ENCODE measurements at regions not wholly inside any gene's neighbourhood (a gene's known extent, or its start where the extent isn't known, plus 50 kb on each side); places are given as distances from the start of the nearest gene placed in this dataset.

DNA sequence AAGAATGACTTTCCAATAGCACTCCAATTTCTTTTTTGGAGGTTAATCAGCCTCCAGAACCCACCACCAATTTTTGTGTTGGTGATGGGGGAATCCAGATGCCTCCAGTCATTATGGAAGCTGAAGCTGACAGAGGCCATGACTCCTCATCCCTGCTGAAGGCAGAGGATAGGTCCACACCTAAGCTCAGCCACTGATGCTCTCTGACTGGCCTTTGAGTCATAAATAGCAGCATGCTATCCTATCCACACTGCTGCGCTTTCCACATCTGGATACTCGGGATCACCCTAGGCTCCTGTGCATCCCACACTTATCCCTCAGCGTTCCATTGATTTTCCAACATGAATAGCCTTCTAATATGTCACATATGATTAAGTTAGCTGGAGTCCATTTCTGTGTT lies 124.2 kb downstream of the TES start:
- no peak for DNase-seq
- in situ Hi-C loops (cut with HindIII; ENCODE audit: low pct_ligation_motif_present, low sequenced_read_pairs): no loop called here
- Histone ChIP-seq H3K36me3 (replicated peaks) (no peaks in the 10 kb centered on the region), H3K4me3 (ENCODE audit: low read depth, low read length) (no peak overlapping the region), H3K27me3 (replicated peaks) (no peaks in the 10 kb centered on the region), H3K27ac (no peak overlapping the region)
- TF ChIP-seq, protein P1, sequence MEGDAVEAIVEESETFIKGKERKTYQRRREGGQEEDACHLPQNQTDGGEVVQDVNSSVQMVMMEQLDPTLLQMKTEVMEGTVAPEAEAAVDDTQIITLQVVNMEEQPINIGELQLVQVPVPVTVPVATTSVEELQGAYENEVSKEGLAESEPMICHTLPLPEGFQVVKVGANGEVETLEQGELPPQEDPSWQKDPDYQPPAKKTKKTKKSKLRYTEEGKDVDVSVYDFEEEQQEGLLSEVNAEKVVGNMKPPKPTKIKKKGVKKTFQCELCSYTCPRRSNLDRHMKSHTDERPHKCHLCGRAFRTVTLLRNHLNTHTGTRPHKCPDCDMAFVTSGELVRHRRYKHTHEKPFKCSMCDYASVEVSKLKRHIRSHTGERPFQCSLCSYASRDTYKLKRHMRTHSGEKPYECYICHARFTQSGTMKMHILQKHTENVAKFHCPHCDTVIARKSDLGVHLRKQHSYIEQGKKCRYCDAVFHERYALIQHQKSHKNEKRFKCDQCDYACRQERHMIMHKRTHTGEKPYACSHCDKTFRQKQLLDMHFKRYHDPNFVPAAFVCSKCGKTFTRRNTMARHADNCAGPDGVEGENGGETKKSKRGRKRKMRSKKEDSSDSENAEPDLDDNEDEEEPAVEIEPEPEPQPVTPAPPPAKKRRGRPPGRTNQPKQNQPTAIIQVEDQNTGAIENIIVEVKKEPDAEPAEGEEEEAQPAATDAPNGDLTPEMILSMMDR (IDR thresholded peaks at IDR 0.05; ENCODE audit: low read depth, low read length, missing control alignments): no peak

DNA sequence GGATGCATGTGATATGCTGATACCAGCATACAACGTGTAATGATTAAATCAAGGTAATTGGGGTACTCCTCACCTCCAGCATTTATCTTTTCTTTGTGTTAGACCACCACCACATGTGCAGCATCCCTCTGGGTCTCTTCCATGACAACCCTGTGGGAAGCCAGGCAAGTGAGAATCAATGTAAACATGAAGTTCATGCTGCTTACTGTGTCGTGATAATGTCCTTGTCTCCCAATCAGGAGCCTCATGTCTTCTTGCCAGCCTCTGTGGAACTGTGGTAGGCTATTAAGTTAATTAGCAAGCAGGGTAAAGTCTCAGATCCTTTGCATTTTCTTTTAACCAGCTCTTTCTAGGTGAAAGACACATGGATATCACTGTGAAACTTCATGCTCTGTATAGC lies 126.7 kb downstream of the TES start:
- Histone ChIP-seq H3K36me3 (replicated peaks) (no peaks in the 10 kb centered on the region), H3K27me3 (replicated peaks) (no peaks in the 10 kb centered on the region), H3K27ac (no peak overlapping the region), H3K4me3 (ENCODE audit: low read depth, low read length) (no peak overlapping the region)
- TF ChIP-seq, protein P1 (IDR thresholded peaks at IDR 0.05; ENCODE audit: low read depth, low read length, missing control alignments): no peak
- no peak for DNase-seq
- in situ Hi-C loops (cut with HindIII; ENCODE audit: low pct_ligation_motif_present, low sequenced_read_pairs): no loop called here

DNA sequence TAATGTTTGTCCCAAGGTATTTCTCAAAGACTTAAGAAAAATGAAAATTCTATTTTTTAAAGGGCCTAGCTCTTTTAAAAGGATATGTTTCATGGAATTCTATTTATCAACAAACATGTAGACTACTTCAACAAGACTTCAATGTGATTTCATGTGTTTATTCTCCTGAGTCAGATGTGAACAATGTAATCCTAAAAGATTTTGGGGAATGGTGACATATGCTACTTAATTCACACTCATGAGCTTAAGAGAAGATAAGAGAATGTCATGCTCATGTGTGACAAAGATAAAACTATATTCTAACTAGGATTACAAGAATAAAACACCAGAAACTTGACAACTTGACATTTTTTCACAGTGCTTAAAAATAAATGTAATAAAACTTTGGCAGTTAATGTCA lies 127.5 kb downstream of the TES start:
- DNase-seq: no peak
- Histone ChIP-seq H3K27ac (no peak overlapping the region), H3K27me3 (replicated peaks) (no peaks in the 10 kb centered on the region), H3K36me3 (replicated peaks) (no peaks in the 10 kb centered on the region), H3K4me3 (ENCODE audit: low read depth, low read length) (no peak overlapping the region)
- in situ Hi-C loops (cut with HindIII; ENCODE audit: low pct_ligation_motif_present, low sequenced_read_pairs): no loop called here
- TF ChIP-seq, protein P1 (IDR thresholded peaks at IDR 0.05; ENCODE audit: low read depth, low read length, missing control alignments): no peak

DNA sequence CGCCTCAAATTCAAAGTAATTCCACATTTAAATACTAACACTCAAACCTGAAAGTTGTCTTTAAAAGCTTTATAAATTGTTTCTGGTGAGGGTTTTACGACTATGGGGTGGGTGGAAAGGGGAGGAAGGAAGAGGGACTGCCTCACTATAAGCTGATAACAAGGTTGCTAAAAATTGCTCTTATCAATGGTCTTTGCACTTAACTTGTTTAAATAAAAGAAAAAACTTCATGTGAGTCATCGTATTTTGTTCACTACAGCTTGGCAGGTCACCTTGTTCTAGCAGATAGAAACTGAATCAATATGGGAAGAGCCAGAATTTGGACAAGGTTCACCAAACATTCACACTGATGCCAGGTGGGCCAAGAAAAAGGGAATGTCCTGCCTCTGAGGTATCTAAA lies 129.2 kb downstream of the TES start:
- in situ Hi-C loops (cut with HindIII; ENCODE audit: low pct_ligation_motif_present, low sequenced_read_pairs): no loop called here
- Histone ChIP-seq H3K36me3 (replicated peaks) (no peaks in the 10 kb centered on the region), H3K27me3 (replicated peaks) (no peaks in the 10 kb centered on the region), H3K27ac (no peak overlapping the region), H3K4me3 (ENCODE audit: low read depth, low read length) (no peak overlapping the region)
- no peak for DNase-seq
- TF ChIP-seq, protein P1 (IDR thresholded peaks at IDR 0.05; ENCODE audit: low read depth, low read length, missing control alignments): no peak

DNA sequence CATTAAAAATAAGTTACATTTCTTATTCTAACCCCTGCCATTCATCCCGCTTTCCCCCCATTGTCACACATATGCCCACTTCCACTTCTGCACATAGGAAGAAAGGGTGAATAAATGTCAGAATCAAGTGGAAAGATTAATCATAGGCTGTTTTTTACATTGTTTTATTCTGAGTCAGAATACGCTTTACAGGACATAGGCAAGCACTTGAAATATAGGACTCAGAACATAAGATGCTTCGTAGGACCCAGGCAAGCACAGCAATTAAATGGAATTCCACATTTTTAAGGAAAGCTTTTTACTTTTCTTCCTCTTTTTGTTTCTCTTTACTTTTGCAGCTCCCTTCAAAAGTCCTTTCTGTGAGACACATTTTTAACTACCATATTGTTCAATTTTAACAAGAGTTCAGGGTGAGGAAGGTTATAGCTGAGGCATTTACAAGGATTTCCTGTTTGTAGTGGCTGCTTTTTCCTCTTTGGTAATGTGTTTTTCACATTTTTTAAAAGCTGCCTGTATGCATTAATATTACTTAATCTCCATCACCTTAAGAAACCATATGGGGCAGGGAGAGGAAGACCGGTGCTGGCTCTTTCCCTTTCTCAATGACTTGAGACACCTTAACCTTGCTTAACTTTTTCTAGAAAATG lies 130.0 kb downstream of the TES start:
- in situ Hi-C loops (cut with HindIII; ENCODE audit: low pct_ligation_motif_present, low sequenced_read_pairs): no loop called here
- H3K27me3 ChIP-seq (replicated peaks): no peaks in the 10 kb centered on the region
- no peak for DNase-seq
- H3K27ac ChIP-seq: no peak overlapping the region
- no peaks in the 10 kb centered on the region for H3K36me3 ChIP-seq (replicated peaks)
- TF ChIP-seq, protein P1 (IDR thresholded peaks at IDR 0.05; ENCODE audit: low read depth, low read length, missing control alignments): no peak
- no peak overlapping the region for H3K4me3 ChIP-seq (ENCODE audit: low read depth, low read length)
